ENCODE measurements at regions not wholly inside any gene's neighbourhood (a gene's known extent, or its start where the extent isn't known, plus 50 kb on each side); places are given as distances from the start of the nearest gene placed in this dataset.

- no peak for TF ChIP-seq PATZ1 (CRISPR knock-in tag; IDR thresholded peaks at IDR 0.05; ENCODE audit: borderline replicate concordance)
These were observed 408.2 kb upstream of the THBS1 start (continued) for GRCh38 chr15:39172380-39173281.

- TF ChIP-seq RARB (CRISPR knock-in tag; IDR thresholded peaks at IDR 0.05) (no peak), TCF4 (CRISPR knock-in tag; IDR thresholded peaks at IDR 0.05; ENCODE audit: borderline replicate concordance) (no peak), ARNTL (CRISPR knock-in tag; IDR thresholded peaks at IDR 0.05; ENCODE audit: borderline replicate concordance, low read depth) (no peak), PATZ1 (CRISPR knock-in tag; IDR thresholded peaks at IDR 0.05; ENCODE audit: borderline replicate concordance) (no peak), ZNF8 (CRISPR knock-in tag; IDR thresholded peaks at IDR 0.05) (no peak), ZFP30 (CRISPR knock-in tag; IDR thresholded peaks at IDR 0.05) (no peak), CREB5 (CRISPR knock-in tag; IDR thresholded peaks at IDR 0.05; ENCODE audit: low read depth) (no peak), ISL1 (CRISPR knock-in tag; IDR thresholded peaks at IDR 0.05) (no peak)
- no peak for ATAC-seq
These were observed 407.5 kb upstream of the THBS1 start for GRCh38 chr15:39173426-39173825.

- no peak for ATAC-seq
These were observed 406.5 kb upstream of the THBS1 start for GRCh38 chr15:39174332-39174731.

GRCh38 chr15:39176030-39176429 is 404.8 kb upstream of the THBS1 start:
- ATAC-seq: no peak
- TF ChIP-seq ZFP30 (CRISPR knock-in tag; IDR thresholded peaks at IDR 0.05) (no peak), ARNTL (CRISPR knock-in tag; IDR thresholded peaks at IDR 0.05; ENCODE audit: borderline replicate concordance, low read depth) (no peak), POU6F1 (CRISPR knock-in tag; IDR thresholded peaks at IDR 0.05; ENCODE audit: borderline replicate concordance, low read depth) (no peak), CREB5 (CRISPR knock-in tag; IDR thresholded peaks at IDR 0.05; ENCODE audit: low read depth) (no peak), ESRRG (CRISPR knock-in tag; IDR thresholded peaks at IDR 0.05) (no peak), ZFP3 (CRISPR knock-in tag; IDR thresholded peaks at IDR 0.05) (no peak), SNAI2 (CRISPR knock-in tag; IDR thresholded peaks at IDR 0.05) (no peak), RARB (CRISPR knock-in tag; IDR thresholded peaks at IDR 0.05) (no peak), BACH2 (CRISPR knock-in tag; IDR thresholded peaks at IDR 0.05; ENCODE audit: borderline replicate concordance) (no peak), ZC3H10 (CRISPR knock-in tag; IDR thresholded peaks at IDR 0.05) (no peak), ZNF8 (CRISPR knock-in tag; IDR thresholded peaks at IDR 0.05) (no peak), CSRNP3 (CRISPR knock-in tag; IDR thresholded peaks at IDR 0.05) (no peak), TOX (CRISPR knock-in tag; IDR thresholded peaks at IDR 0.05; ENCODE audit: borderline replicate concordance) (no peak)

More at GRCh38 chr15:39174332-39174731, 406.5 kb upstream of the THBS1 start:
- no peak for TF ChIP-seq ZNF70 (CRISPR knock-in tag; IDR thresholded peaks at IDR 0.05)
- no peak for TF ChIP-seq TCF4 (CRISPR knock-in tag; IDR thresholded peaks at IDR 0.05; ENCODE audit: borderline replicate concordance)
- no peak for TF ChIP-seq CREB5 (CRISPR knock-in tag; IDR thresholded peaks at IDR 0.05; ENCODE audit: low read depth)
- no peak for TF ChIP-seq ZNF8 (CRISPR knock-in tag; IDR thresholded peaks at IDR 0.05)
- no peak for TF ChIP-seq CSRNP3 (CRISPR knock-in tag; IDR thresholded peaks at IDR 0.05)
- TF ChIP-seq ZFP30 (CRISPR knock-in tag; IDR thresholded peaks at IDR 0.05): no peak
- TF ChIP-seq CSDC2 (CRISPR knock-in tag; IDR thresholded peaks at IDR 0.05): no peak
